Suppressor macrophage treated with lipopolysaccharide for 1 hour (primary cell): ENCODE measurements at regions not wholly inside any gene's neighbourhood (a gene's known extent, or its start where the extent isn't known, plus 50 kb on each side); places are given as distances from the start of the nearest gene placed in this dataset.
A peak's percentile ranks its signal among the peaks of the same experiment; 100 is the strongest.

Source experiments
- DNase-seq, 3 donors: peaks; one replicate each; pipeline ENCODE4 v3.0.0-alpha.2; 2020 to 2022

DNA sequence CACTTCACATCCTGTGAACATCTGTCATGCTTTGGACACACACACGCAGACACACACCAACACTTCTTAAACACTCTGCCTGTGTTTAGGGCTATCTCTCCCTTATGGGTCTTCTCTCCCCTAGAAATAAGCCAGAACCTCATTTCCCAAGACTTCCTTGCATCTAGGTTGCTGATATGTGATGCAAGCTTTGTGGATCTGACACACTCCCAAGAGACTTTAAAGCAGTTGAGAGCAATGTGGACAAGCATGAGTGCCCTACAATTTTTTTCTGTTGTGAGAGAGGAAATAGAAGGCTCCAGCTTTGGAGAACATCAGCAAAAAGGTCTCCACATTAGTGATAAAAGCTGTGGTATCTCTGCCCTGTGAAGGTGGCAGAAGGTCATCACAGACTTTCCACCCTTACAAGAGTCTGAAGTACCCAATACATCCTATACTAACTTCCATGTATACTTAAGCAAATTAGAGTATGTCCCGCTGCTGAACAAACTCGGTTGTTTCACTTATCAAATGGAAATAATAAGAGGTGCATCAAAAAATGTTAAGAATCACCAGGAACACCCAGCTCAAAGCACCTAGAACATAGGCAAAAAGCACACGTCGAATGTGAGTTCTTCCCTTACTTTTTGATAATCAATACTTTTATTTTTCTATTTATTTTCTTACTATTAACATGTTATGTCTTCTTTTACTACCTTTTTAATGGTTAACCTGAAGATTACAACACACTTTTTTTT lies 267.6 kb downstream of the SETD4 start:
- DNase-seq, result no peak

DNA sequence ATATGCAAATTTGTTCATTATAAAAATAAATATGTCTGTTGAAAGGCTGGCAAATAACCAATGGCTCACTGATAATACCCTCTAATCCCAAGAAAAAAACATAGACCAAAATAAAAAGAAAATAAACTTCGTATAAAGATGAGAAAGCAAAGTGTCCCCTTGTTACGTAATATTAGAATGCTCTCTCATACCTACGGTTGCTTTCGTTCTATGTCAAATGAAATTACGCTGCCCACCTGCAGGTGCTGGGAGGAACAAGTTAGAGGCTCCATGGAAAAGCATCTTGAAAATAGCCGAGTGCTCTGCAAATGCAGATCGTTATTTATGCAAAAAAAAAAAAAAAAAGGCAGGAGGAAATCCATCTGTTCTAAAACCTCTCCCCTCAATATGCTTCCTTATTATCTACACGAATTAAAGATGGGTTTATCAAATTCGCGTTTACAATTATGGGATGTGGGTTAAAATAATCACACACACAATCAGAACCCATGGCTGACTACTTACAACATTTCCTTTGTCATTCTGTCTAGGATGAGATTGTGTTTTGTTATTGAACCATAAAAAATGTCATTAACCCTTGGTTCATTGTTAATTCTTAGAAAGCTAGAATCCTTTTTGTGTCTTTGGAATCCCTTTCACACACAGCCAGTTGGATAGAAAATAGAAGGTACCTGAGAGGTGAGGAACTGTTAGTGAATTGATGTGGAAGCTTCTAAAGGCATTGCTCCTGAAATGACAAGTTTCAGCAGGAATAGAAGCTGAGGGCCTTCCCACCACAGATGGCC lies 268.6 kb downstream of the SETD4 start:
- no peak for DNase-seq

DNA sequence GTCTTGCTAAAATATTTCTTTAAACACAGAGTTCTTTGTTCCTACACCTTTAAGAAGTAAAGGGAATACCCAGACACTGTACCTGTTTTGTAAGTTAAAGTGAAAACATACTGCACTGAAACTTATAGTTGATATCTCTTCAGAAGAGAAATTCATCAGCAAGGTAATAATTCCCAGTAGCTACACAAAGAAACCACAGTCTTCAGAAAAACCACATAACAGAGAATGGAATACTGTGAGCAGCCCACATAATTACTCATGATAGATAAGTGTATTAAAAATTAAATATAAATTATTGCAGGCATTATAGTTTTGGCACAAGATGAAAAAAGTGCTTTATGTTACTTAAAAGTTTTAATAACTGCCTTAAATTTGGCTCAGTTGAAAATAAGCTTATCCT lies 276.6 kb downstream of the SETD4 start:
- no peak for DNase-seq

DNA sequence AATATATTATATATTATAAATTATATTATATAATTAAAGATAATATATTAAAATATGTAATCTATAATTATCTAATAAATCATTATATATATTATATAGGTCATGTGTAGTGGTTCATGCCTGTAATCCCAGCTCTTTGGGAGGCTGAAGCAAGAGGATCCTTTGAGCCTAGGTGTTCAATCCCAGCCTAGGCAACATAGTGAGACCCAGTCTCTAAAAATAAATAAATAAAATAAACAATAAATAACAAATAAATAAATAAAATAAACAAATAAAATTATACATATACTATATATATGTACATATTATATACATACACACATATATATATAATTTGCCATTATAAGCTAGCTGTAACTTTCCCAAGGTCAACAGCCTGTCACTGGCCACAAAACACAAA lies 277.7 kb downstream of the SETD4 start:
- no peak for DNase-seq

DNA sequence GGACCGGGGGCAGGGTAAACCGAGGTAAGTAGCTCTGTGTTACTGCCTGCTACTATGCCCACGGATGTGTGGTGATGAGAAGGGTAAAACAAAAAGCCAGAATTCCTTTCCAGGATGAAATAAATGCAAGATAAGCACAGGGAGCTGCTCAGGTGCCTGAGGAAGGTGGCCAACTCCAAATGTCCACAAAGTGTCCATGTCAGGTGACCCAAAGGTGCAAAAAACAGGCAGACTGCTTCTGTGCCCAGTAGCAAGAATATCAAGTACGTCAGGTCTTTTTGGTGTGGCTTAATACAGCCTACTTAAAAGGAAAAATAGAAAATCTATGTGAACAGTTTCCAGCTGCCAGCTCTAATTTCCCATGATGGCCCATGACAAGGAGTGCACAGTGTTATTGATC lies 279.3 kb downstream of the SETD4 start:
- no peak for DNase-seq

DNA sequence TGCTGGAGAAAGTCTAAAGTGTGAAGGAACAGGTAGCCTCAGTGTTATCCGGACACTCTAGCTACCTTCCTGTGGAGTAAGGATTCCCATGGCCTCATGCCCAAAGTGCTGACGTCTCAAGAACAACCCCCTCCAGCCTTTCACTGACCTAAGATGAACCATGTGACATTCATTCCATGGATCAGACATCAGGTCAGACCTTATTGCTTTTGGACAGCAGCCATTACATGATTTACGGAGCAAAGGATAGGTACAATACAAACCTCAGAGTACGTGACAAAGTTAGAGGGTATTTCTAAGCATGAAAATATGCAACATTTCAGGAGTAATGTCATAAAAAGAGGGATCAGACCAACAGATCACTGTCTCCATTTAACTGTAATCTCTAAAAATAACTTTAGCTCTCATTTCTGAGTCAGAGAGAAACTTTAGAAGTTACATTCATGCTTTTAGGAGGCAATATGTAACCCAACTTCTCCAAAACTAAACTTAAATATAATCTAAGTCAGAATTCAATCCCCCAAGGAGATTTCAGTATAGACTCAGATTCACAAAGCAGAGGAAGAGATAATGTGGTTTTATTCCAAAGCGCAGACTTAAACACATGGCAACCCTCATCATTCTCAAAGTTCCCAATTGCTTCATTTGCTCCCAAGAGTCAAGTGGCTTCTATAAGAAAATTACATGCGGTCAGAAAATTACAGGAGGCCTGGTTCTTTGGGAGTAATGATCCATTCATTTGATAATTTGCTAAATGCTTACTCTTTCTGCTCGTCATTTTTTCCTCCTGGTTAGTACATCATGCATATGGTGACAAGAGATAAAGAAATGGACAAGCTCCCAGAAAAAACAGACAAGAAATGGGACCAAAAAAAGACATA lies 280.4 kb downstream of the SETD4 start:
- DNase-seq, result peak in 1 of 3 donors; percentile 4

DNA sequence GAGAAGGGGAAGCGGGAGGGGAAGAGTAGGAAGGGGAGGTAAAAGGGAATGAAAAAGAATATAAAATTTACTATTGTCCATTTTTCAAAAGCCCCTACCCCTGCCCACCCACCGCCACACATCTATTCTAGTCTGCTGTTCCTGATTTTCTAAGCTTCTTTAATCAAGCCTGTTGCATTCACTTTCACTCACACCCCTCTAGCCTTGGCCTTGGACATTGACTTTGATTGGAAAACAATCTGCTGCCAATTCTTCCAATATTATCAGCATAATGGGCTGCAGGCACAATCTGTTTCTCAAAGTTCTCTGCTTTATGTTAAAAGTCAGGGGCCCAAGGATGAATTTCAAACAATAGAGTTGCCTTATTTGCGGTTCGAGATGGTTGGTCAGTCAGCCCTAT lies 281.2 kb downstream of the SETD4 start:
- no peak for DNase-seq

DNA sequence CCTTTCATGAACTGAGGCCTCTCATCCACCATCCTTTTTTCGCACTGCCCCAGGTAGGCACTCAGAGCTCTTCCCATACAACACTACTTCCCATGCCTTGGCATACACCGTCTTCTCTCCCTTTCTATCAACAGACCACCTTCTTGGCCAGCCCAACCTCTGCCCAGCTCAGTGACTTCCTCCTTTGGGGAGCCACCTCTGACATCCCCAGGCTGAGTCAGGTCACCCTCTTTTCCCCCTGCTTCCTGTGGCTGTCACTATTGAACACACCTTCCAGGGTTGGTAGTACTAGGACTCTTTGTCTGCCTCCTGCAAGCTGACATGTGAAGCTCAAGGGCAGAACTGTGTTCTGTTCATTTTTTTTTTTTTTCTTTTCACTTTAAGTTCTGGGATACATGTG lies 283.2 kb downstream of the SETD4 start:
- no peak for DNase-seq

DNA sequence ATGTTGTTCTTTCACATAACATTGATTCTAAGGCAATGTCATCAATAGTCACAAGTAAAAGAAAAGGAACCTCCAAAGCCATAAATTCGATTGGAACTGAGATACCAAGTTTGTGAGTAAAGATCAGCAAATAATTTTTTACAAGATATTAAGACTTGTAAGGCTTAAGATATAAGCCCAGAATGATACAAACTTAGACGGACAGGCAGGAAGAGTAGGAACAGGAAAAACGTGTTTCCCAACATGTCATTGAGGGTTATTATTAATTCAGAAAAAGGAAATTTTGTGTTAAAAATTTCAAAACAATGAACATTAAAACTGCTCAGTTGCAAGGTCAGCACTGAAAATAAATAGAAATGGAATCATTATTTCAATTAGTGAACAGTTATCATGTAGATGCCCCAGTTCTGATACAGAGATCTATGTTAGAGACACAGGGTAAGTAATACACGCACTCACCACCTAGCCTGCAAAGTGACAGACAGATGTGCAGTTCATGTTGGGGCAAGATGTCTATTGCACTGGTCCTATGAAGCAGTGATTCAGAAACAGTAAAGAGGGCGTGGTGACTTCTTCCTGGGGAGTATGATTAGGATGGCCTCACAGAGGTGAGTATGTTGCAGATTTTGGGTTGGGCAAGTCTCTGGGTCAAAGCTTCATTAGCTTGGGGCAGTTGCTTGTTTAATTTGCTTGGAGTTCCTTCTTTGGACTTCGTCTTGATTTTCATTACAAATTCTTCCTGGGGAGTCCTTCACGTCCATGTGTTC lies 284.4 kb downstream of the SETD4 start:
- no peak for DNase-seq

DNA sequence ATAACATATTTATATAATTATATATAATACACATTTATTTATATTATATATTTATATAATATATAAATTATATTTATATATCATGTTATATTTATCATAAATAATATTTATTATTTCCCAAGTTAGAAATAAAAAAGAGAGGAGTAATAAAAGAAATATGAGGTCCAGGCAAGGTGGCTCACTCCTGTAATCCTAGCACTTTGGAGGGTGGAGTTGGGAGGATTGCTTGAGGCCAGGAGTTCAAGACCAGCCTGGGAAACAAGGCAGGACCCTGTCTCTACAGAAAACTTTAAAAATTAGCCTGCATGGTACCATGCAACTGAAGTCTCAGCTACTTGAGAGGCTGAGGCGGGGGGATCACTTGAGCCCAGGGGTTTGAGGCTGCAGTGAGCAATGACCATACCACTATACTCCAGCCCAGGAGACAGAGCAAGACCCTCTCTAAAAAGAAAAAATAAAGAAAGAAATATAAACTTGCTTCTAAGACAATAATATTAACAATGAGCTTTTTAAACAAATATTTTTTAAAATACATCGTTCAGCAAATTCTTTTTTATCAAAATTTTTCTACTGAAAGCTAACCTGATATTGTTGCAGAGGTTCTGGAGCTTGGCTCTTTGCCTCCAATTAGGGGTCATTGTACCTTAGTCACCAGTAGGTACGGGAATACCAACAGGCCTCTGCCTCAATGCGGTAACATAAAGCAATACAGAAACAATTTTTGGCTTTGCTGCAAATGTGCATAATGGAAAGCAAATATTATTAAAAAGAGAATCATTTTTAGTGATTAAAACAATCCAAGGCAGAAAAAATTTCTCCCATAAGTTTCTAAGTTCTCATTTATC lies 290.0 kb downstream of the SETD4 start:
- DNase-seq, result no peak

DNA sequence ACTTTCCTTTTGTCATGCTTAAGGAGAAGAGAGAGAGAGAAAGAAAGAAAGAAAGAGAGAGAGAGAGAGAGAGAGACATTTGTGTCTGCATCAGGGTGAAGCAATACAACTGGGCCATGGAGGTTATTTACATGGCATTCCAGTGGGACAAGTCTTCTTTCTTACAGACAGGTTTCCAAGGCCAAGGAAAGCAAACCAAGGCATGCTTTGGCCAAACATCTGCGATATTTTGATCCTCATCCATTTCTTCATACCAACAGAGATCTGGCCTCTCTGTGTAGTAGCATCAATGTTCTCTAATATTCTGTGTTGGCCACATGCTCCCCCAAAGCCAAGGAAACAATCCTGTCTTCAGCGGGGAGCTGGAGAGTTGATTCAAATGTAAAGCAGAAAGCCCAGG lies 292.1 kb downstream of the SETD4 start:
- DNase-seq, result no peak

DNA sequence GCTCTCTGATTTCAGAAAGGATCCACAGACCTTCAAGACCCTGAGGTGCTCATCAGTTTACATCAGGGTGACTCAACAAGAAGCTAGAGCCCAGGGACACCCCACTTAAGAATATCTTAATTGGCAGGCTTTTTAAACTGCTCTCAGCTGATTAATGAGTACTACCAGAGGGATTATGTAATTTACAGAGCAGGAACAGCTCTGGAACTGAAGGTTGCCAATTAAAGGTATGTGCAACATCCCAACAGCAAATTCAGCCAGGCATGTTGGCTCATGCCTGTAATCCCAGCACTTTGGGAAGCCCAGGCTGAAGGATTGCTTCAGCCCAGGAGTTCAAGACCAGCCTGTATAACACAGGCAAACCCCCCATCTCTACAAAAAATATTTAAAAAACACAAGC lies 295.7 kb downstream of the SETD4 start:
- DNase-seq, result no peak

DNA sequence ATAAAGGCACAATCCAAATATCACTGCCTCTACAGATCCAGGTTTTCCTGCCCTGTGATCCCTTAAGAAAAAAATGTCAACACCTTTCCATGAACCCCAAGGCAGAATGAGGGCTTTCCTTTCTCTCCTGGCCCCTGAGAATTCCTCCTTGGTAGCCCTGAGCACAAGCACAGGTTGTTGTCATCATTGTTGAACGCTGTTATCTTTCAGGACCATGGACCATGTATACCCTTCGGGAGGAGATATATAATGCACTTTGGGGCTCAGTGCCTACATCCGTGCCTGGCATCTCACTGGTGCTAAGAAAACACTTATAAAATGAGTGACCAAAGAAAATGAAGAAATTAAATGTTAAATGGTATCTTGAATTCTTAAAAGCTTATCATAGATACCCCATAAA lies 296.2 kb downstream of the SETD4 start:
- DNase-seq, result no peak

DNA sequence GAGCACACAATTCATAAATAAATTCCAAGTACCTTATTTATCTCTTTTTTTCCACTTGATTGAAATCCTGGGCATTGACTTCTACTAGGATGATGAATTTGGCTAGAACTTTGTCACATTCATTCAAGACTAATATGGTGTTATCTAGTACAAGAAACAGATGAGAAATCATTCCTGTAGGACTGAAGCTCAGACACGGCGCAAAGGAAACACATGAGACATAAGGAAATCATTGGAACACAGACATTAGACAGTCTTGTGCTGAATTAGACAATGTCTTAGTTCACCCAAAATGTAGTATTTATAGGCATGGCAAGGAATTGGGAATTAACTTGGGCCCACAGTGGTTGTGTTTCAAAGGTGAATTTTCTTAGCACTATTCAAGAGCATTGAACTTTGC lies 305.7 kb downstream of the SETD4 start:
- no peak for DNase-seq

DNA sequence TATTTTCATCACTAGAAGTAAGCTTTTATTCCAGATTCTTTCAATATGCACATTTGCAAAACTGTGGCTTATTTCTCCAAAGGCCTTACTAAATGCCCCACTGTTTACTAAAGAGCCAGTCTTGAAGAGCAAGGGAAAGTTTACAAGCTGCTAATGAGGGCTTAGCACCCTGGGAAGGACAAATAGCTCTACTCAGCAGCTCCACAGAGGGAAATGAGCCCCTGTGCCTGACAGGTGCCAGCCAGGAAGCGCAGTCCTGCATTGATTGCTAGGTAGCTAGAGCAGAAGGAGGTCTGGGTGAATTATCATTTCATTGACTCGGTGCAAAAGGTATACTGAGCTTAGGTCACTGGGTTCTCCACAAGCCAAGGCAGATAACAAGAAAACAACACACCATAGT lies 307.0 kb downstream of the SETD4 start:
- no peak for DNase-seq

DNA sequence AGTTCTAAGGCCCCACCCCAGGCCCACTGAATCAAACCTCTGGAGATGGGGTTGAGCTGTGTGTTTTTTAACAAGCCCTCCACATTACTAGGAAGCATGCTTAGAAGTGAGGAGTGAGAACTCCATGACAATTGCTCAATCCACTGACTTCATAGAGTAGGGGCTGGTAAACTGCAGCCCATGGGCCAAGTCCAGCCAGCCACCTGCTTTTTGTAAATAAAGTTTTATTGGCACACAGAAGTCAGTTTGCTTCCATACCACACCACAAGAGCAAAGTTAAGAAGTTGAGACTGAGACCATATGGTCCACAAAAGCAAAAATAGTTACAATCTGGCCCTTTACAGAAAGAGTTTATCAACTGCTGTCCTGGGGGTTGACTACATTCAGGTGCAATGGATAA lies 309.2 kb downstream of the SETD4 start:
- no peak for DNase-seq

DNA sequence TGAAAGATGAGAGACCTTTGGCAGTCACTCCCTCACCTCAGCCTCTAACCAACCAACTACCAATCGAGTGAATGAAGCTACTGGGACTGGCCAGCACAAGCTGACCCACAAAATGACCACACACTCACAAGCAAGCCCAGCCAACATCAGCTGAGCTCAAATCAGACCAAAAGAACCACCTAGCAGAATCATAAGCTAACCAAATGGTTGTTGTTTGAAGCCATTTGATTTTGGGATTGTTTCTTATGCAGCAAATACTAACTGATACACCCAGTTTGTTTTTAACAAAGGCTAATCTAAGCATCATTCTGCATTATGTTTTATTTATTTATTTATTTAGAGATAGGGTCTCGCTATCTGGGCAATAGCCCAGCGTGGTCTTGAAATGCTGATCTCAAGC lies 310.4 kb downstream of the SETD4 start:
- no peak for DNase-seq

DNA sequence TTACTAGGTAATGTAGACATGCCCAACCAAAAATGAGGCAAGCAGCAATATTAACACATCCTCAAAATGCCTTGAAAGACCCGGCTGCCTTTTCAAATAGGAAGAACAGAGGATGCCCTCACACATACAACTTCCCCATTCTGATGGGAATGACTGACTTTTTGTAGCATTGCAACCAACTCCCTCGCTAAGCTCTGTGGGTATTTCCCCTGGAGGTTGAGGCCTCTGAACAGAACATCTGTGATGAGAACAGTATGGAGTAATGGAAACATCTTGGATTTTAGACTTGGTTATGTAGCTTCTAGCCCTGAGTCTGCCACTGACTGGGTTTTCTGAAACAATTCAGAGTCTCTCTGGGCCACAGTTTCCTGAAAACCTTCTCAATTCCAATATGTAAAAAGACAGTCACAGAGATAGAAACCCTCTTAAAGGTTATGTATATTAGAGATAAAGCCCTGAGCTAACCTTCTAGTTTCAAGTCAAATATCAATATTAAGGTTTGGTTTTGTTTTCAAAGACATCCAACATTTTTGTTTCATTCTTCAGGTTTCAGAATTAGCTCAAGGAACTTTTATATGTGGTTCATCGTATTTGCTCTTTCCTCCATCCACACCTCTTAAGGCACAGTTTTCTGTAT lies 311.5 kb downstream of the SETD4 start:
- DNase-seq, result peak; percentile 82 to 87 (median 82)

DNA sequence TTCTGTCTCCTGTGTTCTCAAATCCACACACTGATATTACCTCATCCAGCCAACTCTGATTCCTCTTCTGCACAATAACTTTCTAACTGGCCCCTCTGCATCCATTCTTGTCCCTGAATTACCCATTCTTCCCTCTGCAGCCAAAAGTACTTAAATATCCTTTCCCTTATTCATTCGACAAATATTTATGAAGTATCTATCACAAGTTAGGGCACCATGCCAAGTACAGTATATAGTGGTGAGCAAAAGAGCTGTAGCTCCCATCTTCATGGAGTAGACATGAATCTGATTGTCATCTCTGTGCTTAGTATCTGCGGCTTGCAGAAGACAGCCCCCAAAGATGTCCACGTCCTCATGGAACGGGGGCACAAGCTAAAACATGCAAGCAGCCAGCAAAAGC lies 316.8 kb downstream of the SETD4 start:
- no peak for DNase-seq

DNA sequence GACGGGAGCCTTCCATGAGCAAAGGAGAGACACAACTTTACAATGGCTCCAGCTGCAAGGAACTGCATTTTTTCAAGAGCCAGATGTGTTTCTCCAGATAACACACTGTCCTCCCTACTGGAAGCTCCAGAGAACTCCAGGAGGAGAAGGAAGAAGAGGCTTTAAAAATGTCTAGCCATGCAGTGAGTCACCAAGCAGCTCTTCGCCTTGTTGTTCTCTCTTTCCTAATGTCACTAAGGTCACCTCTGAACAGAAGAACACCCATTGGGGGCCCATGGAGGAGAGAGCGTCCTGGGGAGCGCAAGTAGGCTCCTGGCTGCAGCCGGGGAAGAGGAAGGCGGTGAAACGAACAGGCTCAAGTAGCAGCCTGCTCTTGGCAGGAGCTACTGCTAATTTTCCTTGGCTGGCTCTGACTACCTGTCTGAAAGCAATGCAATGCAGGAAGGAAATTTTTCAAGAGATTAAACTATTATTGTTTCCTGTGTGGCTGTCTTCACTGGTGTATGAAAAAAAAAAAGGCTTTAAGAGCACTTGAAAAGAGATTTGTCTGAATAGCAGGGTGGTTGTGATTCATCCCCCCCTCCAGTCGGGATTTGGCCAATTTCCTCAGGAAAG lies 321.9 kb downstream of the SETD4 start:
- DNase-seq, result peak in 1 of 3 donors; percentile 4

DNA sequence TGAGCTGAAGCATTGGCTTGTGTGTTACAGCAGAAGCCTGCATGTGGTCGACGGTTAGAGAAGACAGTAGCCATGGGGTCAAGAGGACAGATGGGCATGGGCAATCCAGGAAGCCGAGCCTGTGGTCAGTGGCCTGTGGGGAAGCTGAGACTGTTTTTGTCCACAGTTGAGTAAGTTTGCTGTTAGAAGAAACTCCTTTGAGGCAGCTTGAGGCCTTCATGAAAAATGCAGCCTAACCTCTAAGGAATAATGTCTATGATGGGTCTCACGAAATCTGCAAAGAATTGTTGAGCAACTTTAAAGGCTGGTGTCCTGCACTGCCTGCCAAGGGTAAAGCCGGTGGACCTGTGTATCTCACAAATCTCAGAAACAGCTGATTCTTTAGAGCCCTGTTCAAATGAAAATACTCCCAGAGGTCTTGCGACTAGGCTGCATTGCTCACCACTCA lies 322.4 kb downstream of the SETD4 start:
- no peak for DNase-seq
